ENCODE measurements at regions not wholly inside any gene's neighbourhood (a gene's known extent, or its start where the extent isn't known, plus 50 kb on each side); places are given as distances from the start of the nearest gene placed in this dataset.
"Not testable (repeated sequence)": the region's sequence is repeated elsewhere in the genome, so short reads cannot be mapped to it uniquely, and the experiment has no call there.

GRCh38 chr2:185978634-185979407 is 240.2 kb downstream of the FSIP2 start:
- Histone ChIP-seq H3K4me3 (no peak overlapping the region), H3K9me3 (no peaks in the 10 kb centered on the region), H3K36me3 (no peaks in the 10 kb centered on the region), H3K27me3 (replicated peaks; ENCODE audit: insufficient read depth) (no peaks in the 10 kb centered on the region), H3K4me1 (replicated peaks) (no peaks in the 10 kb centered on the region), H3K27ac (no peak overlapping the region)
- intact Hi-C loops (cut with DNase I) = no loop called here
- no peak for TF ChIP-seq POLR2AphosphoS5 (IDR thresholded peaks at IDR 0.05)
- TF ChIP-seq POLR2A (IDR thresholded peaks at IDR 0.05) = no peak
- TF ChIP-seq CTCF (IDR thresholded peaks at IDR 0.05) = no peak
- WGBS = 38% methylated on average over 3 of the region's 3 CpGs
- DNase-seq (ENCODE audit: low spot score) = no peak

- no peak for DNase-seq (ENCODE audit: low spot score)
- H3K4me1 ChIP-seq (replicated peaks) = no peaks in the 10 kb centered on the region
- no peaks in the 10 kb centered on the region for H3K9me3 ChIP-seq
- H3K27ac ChIP-seq = no peak overlapping the region
- TF ChIP-seq CTCF (IDR thresholded peaks at IDR 0.05) (no peak), POLR2AphosphoS5 (IDR thresholded peaks at IDR 0.05) (no peak), POLR2A (IDR thresholded peaks at IDR 0.05) (no peak)
- 88% methylated on average over 2 of the region's 2 CpGs for WGBS
- no peak overlapping the region for H3K4me3 ChIP-seq
- H3K27me3 ChIP-seq (replicated peaks; ENCODE audit: insufficient read depth) = no peaks in the 10 kb centered on the region
- no peaks in the 10 kb centered on the region for H3K36me3 ChIP-seq
- intact Hi-C loops (cut with DNase I) = no loop called here
Measured at GRCh38 chr2:185979546-185980071, 241.0 kb downstream of the FSIP2 start.

- Histone ChIP-seq H3K36me3 (no peaks in the 10 kb centered on the region), H3K27me3 (replicated peaks; ENCODE audit: insufficient read depth) (no peaks in the 10 kb centered on the region), H3K27ac (no peak overlapping the region), H3K4me1 (replicated peaks) (no peaks in the 10 kb centered on the region), H3K9me3 (no peaks in the 10 kb centered on the region), H3K4me3 (no peak overlapping the region)
- 96% methylated on average over 3 of the region's 3 CpGs for WGBS
- DNase-seq (ENCODE audit: low spot score) = no peak
- no peak for TF ChIP-seq POLR2A (IDR thresholded peaks at IDR 0.05)
- TF ChIP-seq POLR2AphosphoS5 (IDR thresholded peaks at IDR 0.05) = no peak
- no peak for TF ChIP-seq CTCF (IDR thresholded peaks at IDR 0.05)
- intact Hi-C loops (cut with DNase I) = no loop called here
Measured at GRCh38 chr2:185980944-185981343, 242.3 kb downstream of the FSIP2 start.

- H3K4me1 ChIP-seq (replicated peaks) = no peaks in the 10 kb centered on the region
- H3K9me3 ChIP-seq = no peaks in the 10 kb centered on the region
- no peak overlapping the region for H3K27ac ChIP-seq
- no peaks in the 10 kb centered on the region for H3K27me3 ChIP-seq (replicated peaks; ENCODE audit: insufficient read depth)
- no peak for DNase-seq (ENCODE audit: low spot score)
- TF ChIP-seq CTCF (IDR thresholded peaks at IDR 0.05) (no peak), POLR2A (IDR thresholded peaks at IDR 0.05) (no peak), POLR2AphosphoS5 (IDR thresholded peaks at IDR 0.05) (no peak)
- intact Hi-C loops (cut with DNase I) = no loop called here
- 78% methylated on average over 1 of the region's 1 CpG for whole genome bisulfite sequencing
- no peaks in the 10 kb centered on the region for H3K36me3 ChIP-seq
- no peak overlapping the region for H3K4me3 ChIP-seq
Measured at GRCh38 chr2:185984670-185985069, 246.1 kb downstream of the FSIP2 start.

- intact Hi-C loops (cut with DNase I); H3K4me3 ChIP-seq: not testable (repeated sequence)
- WGBS = 94% methylated on average over 5 of the region's 5 CpGs
Measured at GRCh38 chr2:185988907-185989306, 250.3 kb downstream of the FSIP2 start.

More at GRCh38 chr2:185988907-185989306, 250.3 kb downstream of the FSIP2 start:
- H3K27ac ChIP-seq; H3K36me3 ChIP-seq; H3K4me1 ChIP-seq (replicated peaks); H3K9me3 ChIP-seq; H3K27me3 ChIP-seq (replicated peaks; ENCODE audit: insufficient read depth); DNase-seq (ENCODE audit: low spot score): not testable (repeated sequence)

All from prostate gland (tissue), 2 donors.